ENCODE measurements at regions not wholly inside any gene's neighbourhood (a gene's known extent, or its start where the extent isn't known, plus 50 kb on each side); places are given as distances from the start of the nearest gene placed in this dataset.

DNA sequence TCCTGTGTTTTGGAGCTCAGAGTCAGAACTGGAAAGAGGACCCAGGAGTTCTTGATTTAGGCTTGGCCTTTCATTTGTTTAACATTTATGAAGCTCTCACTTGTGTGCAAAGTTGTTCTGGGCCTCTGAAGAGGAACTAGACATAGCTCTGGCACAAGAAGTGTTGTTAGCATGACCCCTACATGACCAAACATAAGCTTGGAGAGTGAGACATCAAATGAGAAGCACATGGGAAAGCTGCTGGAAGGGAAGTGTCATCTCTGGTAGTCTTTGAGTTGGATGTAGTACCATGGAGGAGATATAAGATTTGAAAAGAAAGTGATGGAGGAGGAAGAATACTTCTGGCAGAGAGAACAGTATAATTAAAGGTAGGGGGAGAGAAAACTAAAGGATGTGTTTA is 370.1 kb downstream of the ADRA2A start:
- TF ChIP-seq, protein P1, sequence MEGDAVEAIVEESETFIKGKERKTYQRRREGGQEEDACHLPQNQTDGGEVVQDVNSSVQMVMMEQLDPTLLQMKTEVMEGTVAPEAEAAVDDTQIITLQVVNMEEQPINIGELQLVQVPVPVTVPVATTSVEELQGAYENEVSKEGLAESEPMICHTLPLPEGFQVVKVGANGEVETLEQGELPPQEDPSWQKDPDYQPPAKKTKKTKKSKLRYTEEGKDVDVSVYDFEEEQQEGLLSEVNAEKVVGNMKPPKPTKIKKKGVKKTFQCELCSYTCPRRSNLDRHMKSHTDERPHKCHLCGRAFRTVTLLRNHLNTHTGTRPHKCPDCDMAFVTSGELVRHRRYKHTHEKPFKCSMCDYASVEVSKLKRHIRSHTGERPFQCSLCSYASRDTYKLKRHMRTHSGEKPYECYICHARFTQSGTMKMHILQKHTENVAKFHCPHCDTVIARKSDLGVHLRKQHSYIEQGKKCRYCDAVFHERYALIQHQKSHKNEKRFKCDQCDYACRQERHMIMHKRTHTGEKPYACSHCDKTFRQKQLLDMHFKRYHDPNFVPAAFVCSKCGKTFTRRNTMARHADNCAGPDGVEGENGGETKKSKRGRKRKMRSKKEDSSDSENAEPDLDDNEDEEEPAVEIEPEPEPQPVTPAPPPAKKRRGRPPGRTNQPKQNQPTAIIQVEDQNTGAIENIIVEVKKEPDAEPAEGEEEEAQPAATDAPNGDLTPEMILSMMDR (IDR thresholded peaks at IDR 0.05), result no peak

DNA sequence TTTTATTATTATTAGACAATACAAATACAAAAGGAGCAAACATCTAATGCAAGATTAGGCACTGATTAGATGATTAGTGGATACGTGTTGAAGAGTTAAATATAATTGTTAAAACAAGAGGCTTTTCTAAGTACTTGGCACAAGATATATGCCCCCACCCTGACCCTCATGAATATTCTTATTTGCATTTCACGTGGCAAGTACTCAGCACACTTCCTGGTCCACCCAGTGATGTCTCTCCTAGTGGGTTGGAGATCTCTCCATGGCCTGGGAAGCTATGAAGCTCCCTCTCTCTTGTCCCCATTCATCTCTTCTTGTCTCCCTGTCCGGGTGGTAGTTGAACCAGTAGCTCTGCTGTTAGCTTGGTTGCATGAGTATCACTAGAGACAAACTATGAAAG is 375.3 kb downstream of the ADRA2A start:
- TF ChIP-seq, protein P1 (IDR thresholded peaks at IDR 0.05), result no peak

DNA sequence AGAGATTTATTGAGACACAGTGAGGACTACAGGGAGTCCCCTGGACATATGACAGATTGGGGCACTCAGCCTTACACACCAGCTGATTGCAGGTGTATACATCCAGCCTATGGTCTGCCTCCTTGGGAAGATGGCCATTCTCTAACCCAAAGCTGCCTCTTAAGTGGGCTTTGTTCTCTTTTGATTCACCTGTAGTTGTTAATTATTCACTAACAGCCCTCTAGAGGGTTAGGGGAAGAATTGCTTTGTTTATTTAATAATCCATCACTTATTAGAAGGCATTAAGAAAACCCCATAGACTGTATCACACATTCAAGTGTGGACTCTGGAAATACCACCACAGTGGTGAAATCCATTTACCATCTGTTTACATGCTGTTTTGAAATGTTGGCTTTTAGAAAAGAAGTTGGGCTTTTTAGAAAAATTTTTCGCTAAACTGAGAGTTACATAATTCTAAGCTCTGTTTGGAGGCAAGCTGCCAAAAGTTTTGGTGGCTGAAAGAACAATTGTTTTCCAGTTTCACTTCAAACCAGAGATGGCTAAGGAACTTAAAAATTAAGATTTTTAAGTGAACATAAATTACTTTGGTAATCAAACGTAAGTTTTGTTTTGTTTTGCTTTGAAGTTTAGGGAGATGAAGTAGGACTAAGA is 379.1 kb downstream of the ADRA2A start:
- TF ChIP-seq, protein P1 (IDR thresholded peaks at IDR 0.05), result no peak

DNA sequence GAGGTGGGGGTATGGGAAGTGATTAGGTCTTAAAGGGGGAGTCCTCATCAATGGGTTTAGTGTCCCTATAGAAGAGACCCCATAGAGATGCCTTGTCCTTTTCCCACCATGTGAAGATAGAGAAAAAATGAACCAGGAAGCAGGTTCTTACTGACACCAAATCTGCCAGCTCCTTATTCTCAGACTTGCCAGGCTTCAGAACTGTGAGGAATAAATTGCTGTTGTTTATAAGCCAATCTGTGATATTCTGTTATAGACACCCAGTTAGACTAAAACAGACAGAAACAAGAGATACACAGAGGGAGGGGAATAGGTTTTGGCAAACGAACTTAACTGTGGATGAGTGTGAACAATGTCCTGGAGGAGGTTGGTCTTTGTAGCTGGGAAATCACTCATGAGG is 381.4 kb downstream of the ADRA2A start:
- TF ChIP-seq, protein P1 (IDR thresholded peaks at IDR 0.05), result no peak

DNA sequence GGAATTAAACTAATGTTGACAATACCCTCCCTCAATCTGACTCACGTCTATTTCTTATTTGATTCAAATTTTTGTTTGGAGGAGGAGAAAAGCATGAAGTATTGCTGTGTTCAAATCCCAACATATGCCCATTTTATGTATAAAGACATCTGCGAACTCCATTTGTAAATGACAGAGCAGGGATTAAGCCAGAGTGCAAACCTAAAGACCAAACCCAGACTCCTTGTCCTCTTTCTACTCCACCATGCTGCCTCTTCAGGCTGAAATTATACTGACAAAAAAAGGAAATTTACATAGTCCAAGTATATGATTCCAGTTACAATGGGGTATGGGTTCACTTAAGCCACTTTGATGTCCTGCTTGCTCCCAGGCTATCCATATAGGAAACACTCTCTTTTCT is 383.1 kb downstream of the ADRA2A start:
- TF ChIP-seq, protein P1 (IDR thresholded peaks at IDR 0.05), result no peak

DNA sequence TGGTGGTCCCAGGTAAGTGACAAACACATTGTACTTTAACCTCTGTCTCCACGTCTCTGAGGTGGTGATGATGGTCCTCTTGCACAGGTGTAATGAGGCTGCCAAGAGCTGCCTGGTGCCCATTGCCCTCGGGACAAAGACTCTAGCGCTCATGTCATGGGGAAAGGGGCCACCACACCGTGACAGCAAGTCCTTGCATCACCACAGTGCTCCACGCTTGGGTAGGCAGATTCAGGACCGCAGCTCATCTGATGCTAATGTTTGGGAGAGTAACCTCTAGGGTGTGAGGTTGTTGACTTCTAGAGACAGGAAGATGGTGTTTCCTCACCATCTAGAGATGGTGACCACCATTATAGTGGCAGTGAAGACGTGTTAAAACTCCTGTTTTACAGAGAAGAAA is 395.6 kb downstream of the ADRA2A start:
- TF ChIP-seq, protein P1 (IDR thresholded peaks at IDR 0.05), result no peak

DNA sequence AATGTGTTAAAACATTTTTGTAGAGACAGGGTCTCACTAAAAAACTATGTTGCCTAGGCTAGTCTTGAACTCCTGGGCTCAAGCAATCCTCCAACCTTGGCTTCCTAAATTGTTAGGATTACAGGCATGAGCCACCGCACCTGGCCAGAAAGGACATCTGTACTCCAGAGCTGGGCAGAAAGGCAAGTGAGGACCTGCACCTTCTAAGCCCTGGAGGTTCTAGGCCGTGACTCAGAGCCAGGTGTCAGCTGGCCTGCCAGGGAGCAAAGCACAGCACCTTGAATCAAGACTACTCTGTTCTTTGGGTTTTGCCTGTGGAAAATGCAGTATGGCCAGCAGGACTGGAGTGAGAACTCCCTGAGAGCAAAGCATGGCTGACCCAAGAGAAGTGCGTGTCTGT is 396.5 kb downstream of the ADRA2A start:
- TF ChIP-seq, protein P1 (IDR thresholded peaks at IDR 0.05), result no peak

DNA sequence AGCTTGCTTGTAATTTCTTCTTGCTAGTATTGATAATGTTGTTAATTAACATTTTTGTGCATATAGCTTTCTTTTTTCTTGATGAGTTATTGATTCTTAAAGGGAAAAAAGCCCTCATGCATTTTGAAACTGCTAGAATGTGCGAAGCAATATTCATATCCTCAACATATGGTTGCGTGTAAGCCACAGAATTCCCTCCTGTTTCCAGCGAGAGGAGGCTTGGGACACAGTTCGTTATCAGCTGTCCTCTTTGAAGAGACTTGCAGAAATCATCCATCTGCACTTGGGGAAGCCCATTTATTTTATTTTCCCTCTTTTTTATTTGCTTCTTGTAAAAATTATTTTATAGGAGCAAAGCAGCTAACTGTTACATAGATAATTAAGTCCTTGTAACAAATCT is 398.0 kb downstream of the ADRA2A start:
- TF ChIP-seq, protein P1 (IDR thresholded peaks at IDR 0.05), result no peak

Measured in LNCAP (cell line).